ENCODE measurements at regions not wholly inside any gene's neighbourhood (a gene's known extent, or its start where the extent isn't known, plus 50 kb on each side); places are given as distances from the start of the nearest gene placed in this dataset.

DNA sequence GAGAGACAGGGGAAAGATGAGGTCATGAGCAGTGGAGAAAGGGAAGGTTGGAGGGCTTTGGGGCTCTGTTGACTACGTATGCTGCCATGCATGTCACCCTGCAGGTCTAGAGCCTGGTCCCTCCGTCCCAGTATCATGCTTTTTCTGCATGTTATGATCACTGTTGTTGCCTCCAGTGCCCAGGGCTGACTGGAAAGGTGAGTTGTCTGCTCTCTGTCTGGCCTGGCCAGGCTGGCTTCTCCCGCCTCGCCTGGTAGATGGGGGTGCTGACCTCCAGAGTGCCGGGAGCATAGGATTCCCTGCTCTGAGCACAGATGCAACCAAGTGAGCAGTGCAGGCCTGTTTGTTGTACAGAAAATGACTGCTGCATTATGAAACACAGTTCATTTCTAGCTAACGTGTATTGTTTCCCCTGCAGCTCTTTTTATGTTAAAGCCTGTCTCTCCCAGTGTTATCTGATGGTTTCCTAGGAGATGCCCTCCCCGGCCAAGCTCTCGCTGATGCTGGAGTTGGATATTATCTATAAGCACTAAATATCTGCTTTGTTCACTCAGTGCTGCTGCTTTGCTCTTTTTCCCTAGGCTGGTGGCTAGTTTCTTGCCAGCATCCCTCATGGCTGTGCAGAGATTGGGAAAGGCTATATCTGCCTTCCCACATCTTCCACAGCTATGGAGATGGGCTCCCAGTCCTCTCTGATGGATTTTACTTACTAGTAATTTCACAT is 158.2 kb downstream of the TDRD15 start:
- no peak for DNase-seq (ENCODE audit: low read depth in 2 of 2)

GRCh38 chr2:21282515-21282898 is 158.7 kb downstream of the TDRD15 start:
- no peak for DNase-seq (ENCODE audit: low read depth in 2 of 2)

- no peak for DNase-seq (ENCODE audit: low read depth in 2 of 2)
Measured at GRCh38 chr2:21288299-21288698, 164.5 kb downstream of the TDRD15 start.

DNA sequence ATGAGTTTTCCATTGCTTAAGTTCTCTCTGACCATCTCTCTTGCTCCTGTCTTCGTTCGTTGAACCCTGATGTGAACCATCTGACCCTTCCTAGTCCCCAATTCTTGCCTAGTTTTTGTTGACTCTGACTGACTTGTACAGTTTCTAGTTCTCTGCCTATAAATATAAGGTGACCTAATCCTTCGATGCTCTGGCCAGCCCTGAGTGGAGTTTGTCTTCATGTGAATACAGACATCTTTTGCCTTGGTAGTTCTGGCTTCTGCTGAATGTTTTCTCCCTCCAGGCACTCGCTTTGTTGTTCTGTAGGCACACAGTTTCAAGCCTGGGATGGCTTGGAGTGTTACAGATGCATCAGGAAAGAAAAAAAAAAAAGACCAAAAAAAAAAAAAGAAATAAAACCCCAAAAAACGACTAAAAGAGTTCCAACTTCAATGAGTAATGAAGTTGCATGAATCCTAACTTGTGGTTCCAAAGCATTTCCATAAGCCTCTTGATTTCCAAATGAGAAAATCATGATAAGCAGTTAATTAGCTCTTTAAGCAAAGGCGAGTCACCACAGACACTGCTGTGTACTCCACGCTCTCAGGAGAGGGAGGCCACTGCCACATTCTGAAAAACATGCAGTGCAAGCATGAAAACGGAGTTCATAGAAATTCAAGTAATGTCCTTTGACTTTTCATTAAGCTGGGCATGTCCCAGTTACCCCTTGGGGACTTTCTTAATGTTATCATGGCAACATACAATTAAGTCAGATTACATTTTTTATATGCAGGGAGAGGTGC is 165.2 kb downstream of the TDRD15 start:
- DNase-seq (ENCODE audit: low read depth in 2 of 2), result no peak

DNA sequence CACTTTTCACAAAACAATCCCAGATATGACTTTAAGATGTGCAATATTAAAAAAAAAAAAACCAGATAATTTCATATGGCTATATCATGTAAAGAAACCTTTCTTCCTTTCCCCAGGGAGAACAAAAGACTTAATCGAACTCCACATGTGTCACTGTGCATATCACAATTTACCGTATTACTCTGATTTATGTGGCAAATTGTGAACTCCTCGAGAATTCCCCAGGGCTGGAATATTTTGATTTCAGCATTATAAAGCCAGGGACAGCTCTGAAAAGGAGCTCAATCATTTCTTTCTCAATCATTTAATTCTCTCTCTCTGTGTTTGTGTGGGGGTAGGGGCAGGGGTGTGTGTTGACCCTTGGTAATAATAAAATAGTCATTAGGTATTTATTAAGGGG is 165.8 kb downstream of the TDRD15 start:
- no peak for DNase-seq (ENCODE audit: low read depth in 2 of 2)

DNA sequence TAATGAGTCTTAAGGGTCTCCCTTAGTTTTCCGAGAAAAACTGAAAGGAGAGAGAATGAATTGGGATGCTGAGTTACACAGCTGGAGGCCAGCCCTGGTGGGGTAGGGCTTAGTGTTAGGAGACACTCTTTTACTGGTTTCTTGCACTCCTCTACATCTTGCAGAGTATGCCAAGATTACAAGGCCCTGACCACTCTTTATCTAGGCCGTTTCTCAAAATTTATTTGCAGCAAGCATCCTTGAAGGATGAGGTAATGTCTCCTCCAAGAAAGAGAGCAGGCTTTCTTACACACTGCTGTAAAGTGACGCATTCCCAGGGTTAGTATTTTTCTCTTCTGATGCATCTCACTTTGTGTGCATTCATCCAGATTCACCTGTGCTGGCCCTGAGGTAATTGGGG is 166.2 kb downstream of the TDRD15 start:
- DNase-seq (ENCODE audit: low read depth in 2 of 2), result no peak

GRCh38 chr2:21291426-21291825 is 167.7 kb downstream of the TDRD15 start:
- DNase-seq (ENCODE audit: low read depth in 2 of 2), result no peak

- no peak for DNase-seq (ENCODE audit: low read depth in 2 of 2)
Measured at GRCh38 chr2:21294446-21294845, 170.7 kb downstream of the TDRD15 start.

- DNase-seq (ENCODE audit: low read depth in 2 of 2), result no peak
Measured at GRCh38 chr2:21299411-21299810, 175.6 kb downstream of the TDRD15 start.

GRCh38 chr2:21301871-21302455 is 178.2 kb downstream of the TDRD15 start:
- no peak for DNase-seq (ENCODE audit: low read depth in 2 of 2)

- DNase-seq (ENCODE audit: low read depth in 2 of 2), result no peak
Measured at GRCh38 chr2:21303876-21304275, 180.1 kb downstream of the TDRD15 start.

DNA sequence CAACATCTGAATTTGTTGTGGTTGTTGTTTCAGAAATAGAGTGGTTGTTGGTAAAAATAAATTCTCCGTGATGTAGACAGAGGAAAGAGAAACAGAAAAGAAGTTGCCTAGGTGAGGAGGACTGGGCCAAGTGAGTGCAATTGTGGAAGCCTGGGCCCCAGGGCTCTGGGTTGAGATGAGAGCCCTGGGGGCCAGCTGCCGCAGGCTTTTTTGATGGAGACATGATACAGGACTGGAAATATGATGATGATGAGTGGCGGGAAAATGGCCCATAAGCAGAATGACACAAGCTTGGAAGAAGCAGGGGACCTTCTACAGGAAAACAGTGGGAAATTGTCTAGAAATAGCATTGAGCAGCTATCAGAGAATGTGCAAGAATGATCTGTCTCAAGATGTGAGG is 181.8 kb downstream of the TDRD15 start:
- no peak for DNase-seq (ENCODE audit: low read depth in 2 of 2)

GRCh38 chr2:21306235-21306634 is 182.5 kb downstream of the TDRD15 start:
- DNase-seq (ENCODE audit: low read depth in 2 of 2), result no peak

DNA sequence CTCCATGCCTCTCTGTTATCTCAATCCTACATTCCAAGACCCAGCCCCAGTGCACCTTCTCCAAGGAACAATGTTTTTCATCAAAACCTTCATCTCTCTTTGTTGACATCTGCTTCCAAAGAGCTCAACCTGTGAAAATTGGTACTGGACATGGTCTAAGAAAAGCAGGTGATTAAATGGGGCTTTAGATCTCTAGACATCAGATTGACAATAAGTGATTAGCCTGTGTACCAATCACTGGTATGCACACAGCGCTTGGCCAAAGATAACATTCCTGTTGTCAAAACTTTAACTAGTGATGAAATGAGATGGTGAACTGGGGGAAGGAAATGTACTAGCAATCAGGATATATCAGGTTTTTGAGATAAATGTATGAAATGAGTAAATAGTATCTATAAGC is 183.3 kb downstream of the TDRD15 start:
- no peak for DNase-seq (ENCODE audit: low read depth in 2 of 2)

DNA sequence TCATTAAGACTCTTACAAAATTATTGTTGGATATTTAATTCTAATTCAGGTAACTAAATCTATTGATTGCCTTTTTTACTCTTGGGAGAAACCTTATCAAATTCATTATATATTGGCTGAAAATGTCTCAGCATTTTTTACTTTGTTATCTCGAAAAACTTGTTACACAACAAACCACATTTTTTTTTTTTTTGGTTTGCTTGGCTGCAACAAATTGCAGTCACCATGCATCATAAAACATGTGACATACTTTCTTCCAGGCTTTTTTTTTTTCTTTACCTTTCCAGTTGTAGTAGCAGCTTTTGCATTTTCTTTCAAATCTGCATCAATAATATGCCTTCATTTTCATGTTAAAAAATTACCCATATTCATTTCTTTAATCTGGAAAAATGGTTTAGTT is 186.7 kb downstream of the TDRD15 start:
- no peak for DNase-seq (ENCODE audit: low read depth in 2 of 2)

DNA sequence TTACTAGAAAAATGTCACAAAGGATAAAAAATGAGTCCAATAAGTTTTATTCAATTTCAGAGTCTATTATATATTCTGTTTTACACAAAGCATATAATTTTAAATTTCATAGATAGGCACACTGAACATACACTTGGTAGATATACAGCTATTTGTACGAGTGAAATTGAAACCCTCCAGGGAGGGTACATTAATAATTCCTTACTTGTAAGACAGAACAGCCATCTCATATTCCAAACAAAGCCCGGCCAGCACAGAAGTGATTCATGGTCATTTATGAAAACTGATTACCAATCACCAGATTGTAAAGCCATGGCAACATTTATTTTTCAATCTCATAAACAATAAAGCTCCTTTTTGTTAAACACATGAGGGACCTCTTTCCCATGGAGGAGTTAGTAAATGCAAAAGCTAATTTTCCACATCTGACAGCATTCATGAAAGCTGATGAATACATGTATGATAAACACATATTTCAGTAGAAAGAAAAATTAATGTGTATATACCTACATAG is 190.6 kb downstream of the TDRD15 start:
- no peak for DNase-seq (ENCODE audit: low read depth in 2 of 2)

DNA sequence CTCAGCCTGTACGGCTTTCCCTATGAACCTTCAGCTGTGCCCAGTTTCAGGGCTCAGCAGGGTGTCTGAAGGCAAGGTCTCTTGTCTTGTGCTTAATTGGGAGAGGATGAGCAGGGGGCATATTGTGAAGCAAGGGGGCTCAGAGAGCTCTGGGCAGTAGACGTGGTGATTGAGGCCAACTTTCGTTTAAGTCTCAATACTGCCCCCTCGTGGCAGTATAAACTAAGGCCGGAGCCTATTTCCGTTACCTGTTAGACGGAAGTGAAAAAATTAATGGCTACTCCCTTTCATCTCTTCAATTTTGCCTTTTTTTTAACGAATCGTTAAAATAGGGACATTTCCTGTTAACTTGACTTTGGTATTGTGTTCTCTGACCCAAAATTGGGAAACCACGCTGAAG is 193.4 kb downstream of the TDRD15 start:
- DNase-seq (ENCODE audit: low read depth in 2 of 2), result no peak

DNA sequence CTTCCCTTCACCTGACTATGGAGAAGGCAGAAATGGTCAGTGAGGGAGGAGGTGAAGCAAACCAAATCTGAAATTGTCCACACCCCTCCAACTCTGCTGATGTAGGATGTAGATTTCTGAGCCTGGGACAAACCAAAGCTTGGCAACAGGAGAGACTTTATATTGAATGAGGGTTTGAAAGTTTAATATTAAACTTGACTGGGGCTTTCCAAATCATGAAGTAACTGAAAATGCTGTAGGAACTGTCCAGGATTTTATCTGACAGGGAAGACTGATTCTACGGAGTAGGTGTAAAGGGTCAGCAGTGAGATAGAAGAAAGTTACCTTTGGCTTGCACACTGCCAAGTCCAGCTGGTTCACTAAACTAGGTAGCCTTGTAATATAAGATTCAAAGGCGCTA is 194.5 kb downstream of the TDRD15 start:
- DNase-seq (ENCODE audit: low read depth in 2 of 2), result no peak

GRCh38 chr2:21326152-21326551 is 202.4 kb downstream of the TDRD15 start:
- DNase-seq (ENCODE audit: low read depth in 2 of 2), result no peak

DNA sequence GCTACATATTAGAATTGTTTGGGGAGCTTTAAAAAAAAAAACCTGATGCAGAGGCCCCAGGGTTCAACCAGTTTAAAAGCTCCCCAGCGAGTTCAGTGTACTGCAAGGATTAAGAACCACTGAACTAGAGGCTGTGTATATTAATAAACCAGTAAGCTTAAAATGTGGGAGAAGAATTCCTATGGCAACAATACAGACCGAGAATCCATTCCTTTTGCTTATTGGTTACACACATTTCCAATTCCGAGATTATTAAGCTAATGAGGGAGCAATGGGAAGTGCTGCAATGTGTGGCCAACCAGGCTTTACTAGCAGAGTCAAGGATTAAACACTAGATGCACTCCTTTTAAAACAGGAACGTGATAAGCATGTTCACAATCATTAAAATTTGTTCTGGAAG is 204.4 kb downstream of the TDRD15 start:
- DNase-seq (ENCODE audit: low read depth in 2 of 2), result no peak

- DNase-seq (ENCODE audit: low read depth in 2 of 2), result no peak
Measured at GRCh38 chr2:21330786-21331391, 207.1 kb downstream of the TDRD15 start.

DNA sequence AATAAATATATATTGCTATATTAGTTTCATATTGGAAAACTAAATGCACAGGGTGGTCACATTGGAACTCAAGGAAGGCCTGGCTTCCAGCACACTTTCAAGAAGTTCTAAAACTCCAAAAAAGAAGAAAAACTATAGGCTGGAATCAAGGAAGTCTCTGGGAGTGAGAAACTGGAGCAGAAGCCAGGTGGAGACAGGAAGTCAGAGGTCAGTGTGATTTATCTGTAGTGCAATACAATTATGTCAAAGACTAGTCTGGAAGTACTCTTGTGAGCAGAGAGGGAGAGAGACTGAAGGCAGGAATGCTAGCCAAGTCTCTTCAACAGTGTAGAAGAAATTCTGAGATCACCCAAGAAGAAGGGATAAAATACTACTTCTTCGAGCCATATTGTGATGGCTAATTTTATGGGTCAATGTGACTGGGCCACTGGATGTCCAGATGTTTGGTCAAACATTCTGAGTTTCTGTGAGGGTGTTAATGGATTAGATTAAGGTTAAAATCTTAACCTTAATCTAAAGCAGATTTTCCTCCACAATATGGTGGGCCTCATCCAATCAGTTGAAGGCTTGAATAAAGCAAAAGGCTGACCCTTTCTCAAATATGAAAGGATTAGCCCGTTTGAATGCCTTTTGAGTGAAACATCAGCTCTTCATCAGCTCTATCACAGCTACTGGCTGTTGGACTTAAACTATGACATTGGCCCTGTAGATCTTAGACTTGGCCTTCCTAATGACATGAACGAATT is 208.0 kb downstream of the TDRD15 start:
- no peak for DNase-seq (ENCODE audit: low read depth in 2 of 2)
